ENCODE measurements at regions not wholly inside any gene's neighbourhood (a gene's known extent, or its start where the extent isn't known, plus 50 kb on each side); places are given as distances from the start of the nearest gene placed in this dataset.

- Histone ChIP-seq H3K9me3 (ENCODE audit: low read length) (no peaks in the 10 kb centered on the region), H3K27ac (ENCODE audit: low read length) (no peak overlapping the region), H3K4me2 (ENCODE audit: low read length) (no peak overlapping the region), H2AFZ (ENCODE audit: low read depth, low read length) (no peak overlapping the region), H3F3A (ENCODE audit: insufficient read depth, low read length, poor library complexity, severe bottlenecking) (no peaks in the 10 kb centered on the region), H3K9me2 (ENCODE audit: insufficient read depth, low read length) (no peaks in the 10 kb centered on the region), H3K36me3 (ENCODE audit: insufficient read depth, low read length) (no peaks in the 10 kb centered on the region), H3K79me2 (replicated peaks; ENCODE audit: insufficient read depth, low read length) (no peaks in the 10 kb centered on the region), H3K4me3 (ENCODE audit: low read length) (no peak overlapping the region), H3K9ac (ENCODE audit: low read length) (no peak overlapping the region), H3K27me3 (ENCODE audit: insufficient read depth, low read depth, low read length) (no peaks in the 10 kb centered on the region), H4K20me1 (ENCODE audit: insufficient read depth) (no peaks in the 10 kb centered on the region)
- TF ChIP-seq SMC3 (conservative IDR thresholded peaks at IDR 0.05; ENCODE audit: poor library complexity), result no peak
Observed at GRCh38 chr5:84696651-84697050, 312.0 kb upstream of the EDIL3 start.

- H3K4me2 ChIP-seq (ENCODE audit: low read length), result no peak overlapping the region
- no peaks in the 10 kb centered on the region for H3F3A ChIP-seq (ENCODE audit: insufficient read depth, low read length, poor library complexity, severe bottlenecking)
- no peaks in the 10 kb centered on the region for H3K79me2 ChIP-seq (replicated peaks; ENCODE audit: insufficient read depth, low read length)
- H3K27me3 ChIP-seq (ENCODE audit: insufficient read depth, low read depth, low read length), result no peaks in the 10 kb centered on the region
- TF ChIP-seq RAD21 (conservative IDR thresholded peaks at IDR 0.05), result no peak
- H3K27ac ChIP-seq (ENCODE audit: low read length), result no peak overlapping the region
- H3K9ac ChIP-seq (ENCODE audit: low read length), result no peak overlapping the region
- no peaks in the 10 kb centered on the region for H3K9me2 ChIP-seq (ENCODE audit: insufficient read depth, low read length)
- H3K4me3 ChIP-seq (ENCODE audit: low read length), result no peak overlapping the region
- no peaks in the 10 kb centered on the region for H3K9me3 ChIP-seq (ENCODE audit: low read length)
- H2AFZ ChIP-seq (ENCODE audit: low read depth, low read length), result no peak overlapping the region
- no peaks in the 10 kb centered on the region for H3K36me3 ChIP-seq (ENCODE audit: insufficient read depth, low read length)
- H4K20me1 ChIP-seq (ENCODE audit: insufficient read depth), result no peaks in the 10 kb centered on the region
Observed at GRCh38 chr5:84695330-84695729, 310.6 kb upstream of the EDIL3 start.

- H3K4me2 ChIP-seq (ENCODE audit: low read length), result no peak overlapping the region
- H3K9me2 ChIP-seq (ENCODE audit: insufficient read depth, low read length), result no peaks in the 10 kb centered on the region
- H3F3A ChIP-seq (ENCODE audit: insufficient read depth, low read length, poor library complexity, severe bottlenecking), result no peaks in the 10 kb centered on the region
- H3K9me3 ChIP-seq (ENCODE audit: low read length), result no peaks in the 10 kb centered on the region
- H3K27me3 ChIP-seq (ENCODE audit: insufficient read depth, low read depth, low read length), result no peaks in the 10 kb centered on the region
- H3K4me3 ChIP-seq (ENCODE audit: low read length), result no peak overlapping the region
- no peak for TF ChIP-seq CTCF (IDR thresholded peaks at IDR 0.05; ENCODE audit: poor library complexity, severe bottlenecking)
- no peak for TF ChIP-seq SMC3 (conservative IDR thresholded peaks at IDR 0.05; ENCODE audit: poor library complexity)
- TF ChIP-seq REST (IDR thresholded peaks at IDR 0.05; ENCODE audit: borderline replicate concordance), result no peak
- no peak for TF ChIP-seq MXI1 (conservative IDR thresholded peaks at IDR 0.05; ENCODE audit: poor library complexity, severe bottlenecking)
- TF ChIP-seq TAF1 (IDR thresholded peaks at IDR 0.05; ENCODE audit: low read depth), result no peak
- TF ChIP-seq RAD21 (conservative IDR thresholded peaks at IDR 0.05), result no peak
- TF ChIP-seq EZH2 (IDR thresholded peaks at IDR 0.05; ENCODE audit: borderline replicate concordance, insufficient read depth, low read length, poor library complexity, severe bottlenecking), result no peak
- TF ChIP-seq EP300 (conservative IDR thresholded peaks at IDR 0.05; ENCODE audit: poor library complexity, severe bottlenecking), result no peak
- no peak for TF ChIP-seq POLR2AphosphoS5 (IDR thresholded peaks at IDR 0.05)
- no peak overlapping the region for H3K9ac ChIP-seq (ENCODE audit: low read length)
- H3K36me3 ChIP-seq (ENCODE audit: insufficient read depth, low read length), result no peaks in the 10 kb centered on the region
- H3K27ac ChIP-seq (ENCODE audit: low read length), result no peak overlapping the region
- H4K20me1 ChIP-seq (ENCODE audit: insufficient read depth), result no peaks in the 10 kb centered on the region
- H3K79me2 ChIP-seq (replicated peaks; ENCODE audit: insufficient read depth, low read length), result no peaks in the 10 kb centered on the region
- H2AFZ ChIP-seq (ENCODE audit: low read depth, low read length), result no peak overlapping the region
Observed at GRCh38 chr5:84693256-84693655, 308.6 kb upstream of the EDIL3 start.

Measured in neural cell (in vitro differentiated cells).